ENCODE measurements at regions not wholly inside any gene's neighbourhood (a gene's known extent, or its start where the extent isn't known, plus 50 kb on each side); places are given as distances from the start of the nearest gene placed in this dataset.

DNA sequence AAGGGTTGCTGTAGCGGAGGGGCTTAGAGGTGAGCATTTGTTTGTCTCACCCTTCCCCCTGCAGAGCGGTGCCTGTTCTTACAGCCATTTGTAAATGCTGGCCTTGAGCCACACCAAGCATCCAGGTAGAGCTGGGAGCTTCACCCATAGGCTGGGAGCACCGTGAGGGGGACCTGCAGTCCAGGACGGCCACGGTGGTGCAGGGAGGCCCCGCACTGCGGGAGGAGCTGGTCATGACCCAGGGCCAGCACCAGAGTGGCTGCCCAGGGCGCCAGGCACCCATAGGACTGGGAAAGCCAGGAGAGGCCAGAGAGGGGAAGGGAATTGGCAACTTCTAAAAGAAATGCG is 197.3 kb upstream of the ADAMTS16 start:
- TF ChIP-seq, protein P1, sequence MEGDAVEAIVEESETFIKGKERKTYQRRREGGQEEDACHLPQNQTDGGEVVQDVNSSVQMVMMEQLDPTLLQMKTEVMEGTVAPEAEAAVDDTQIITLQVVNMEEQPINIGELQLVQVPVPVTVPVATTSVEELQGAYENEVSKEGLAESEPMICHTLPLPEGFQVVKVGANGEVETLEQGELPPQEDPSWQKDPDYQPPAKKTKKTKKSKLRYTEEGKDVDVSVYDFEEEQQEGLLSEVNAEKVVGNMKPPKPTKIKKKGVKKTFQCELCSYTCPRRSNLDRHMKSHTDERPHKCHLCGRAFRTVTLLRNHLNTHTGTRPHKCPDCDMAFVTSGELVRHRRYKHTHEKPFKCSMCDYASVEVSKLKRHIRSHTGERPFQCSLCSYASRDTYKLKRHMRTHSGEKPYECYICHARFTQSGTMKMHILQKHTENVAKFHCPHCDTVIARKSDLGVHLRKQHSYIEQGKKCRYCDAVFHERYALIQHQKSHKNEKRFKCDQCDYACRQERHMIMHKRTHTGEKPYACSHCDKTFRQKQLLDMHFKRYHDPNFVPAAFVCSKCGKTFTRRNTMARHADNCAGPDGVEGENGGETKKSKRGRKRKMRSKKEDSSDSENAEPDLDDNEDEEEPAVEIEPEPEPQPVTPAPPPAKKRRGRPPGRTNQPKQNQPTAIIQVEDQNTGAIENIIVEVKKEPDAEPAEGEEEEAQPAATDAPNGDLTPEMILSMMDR (IDR thresholded peaks at IDR 0.05): no peak
- TF ChIP-seq POLR2A (IDR thresholded peaks at IDR 0.05) (no peak), POLR2AphosphoS5 (IDR thresholded peaks at IDR 0.05; ENCODE audit: insufficient read depth in 1 of 2, low read depth in 1 of 2) (no peak)
